GM19467 (cell line): ENCODE measurements at regions not wholly inside any gene's neighbourhood (a gene's known extent, or its start where the extent isn't known, plus 50 kb on each side); places are given as distances from the start of the nearest gene placed in this dataset.
"Not testable (repeated sequence)": the region's sequence is repeated elsewhere in the genome, so short reads cannot be mapped to it uniquely, and the experiment has no call there.

Source experiments
- ATAC-seq: cut with Tn5 transposase; IDR thresholded peaks from one replicate; pipeline ENCODE4 v1.9.1; 2021; ENCODE audit warnings: mild to moderate bottlenecking, moderate library complexity; ENCODE audit not compliant: unreplicated experiment

DNA sequence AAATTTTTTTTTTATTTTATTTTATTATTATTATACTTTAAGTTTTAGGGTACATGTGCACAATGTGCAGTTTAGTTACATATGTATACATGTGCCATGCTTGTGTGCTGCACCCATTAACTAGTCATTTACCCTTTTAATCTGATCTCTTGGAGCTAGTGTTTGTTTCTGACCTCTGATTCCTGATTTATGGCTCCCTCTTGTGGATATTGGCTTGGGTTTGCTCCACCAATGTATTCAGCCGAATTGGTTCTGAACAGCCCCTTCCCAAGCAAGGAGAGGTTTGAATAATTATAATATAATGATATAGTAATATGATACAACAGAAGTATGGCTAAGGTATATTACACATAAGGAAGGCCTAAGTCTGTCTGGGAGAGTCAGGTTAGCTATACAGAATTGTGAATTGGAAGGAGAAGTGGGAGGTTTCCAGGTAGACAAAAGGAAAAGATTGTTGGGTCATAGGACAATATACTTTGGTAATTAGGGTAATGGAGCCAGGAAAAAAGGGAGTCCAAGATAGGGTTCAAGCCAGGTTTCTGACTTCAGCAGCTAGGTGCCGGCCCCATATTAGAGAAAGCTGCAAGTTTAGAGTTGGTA, 53.1 kb upstream of the HMCN1 start:
- peak; percentile 62 for ATAC-seq

DNA sequence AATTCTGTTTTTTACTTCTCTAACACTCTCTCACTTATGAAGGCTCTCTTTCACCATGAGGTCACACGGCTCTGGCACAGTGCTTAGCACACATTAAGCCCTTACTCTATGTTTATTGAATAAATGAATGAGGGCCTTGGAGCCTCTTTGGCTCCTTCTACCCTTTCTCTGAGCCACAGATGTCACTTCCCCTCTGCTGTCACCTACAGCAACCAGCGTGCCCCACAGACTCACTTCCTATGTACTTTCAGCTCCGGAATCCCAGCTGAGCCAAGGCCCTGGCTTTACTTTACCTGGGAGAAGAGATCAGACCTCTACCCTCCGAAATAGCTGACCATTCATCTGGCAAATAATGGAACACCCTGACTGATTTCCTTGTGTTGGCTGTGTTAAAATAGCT, 53.7 kb upstream of the HMCN1 start:
- no peak for ATAC-seq

DNA sequence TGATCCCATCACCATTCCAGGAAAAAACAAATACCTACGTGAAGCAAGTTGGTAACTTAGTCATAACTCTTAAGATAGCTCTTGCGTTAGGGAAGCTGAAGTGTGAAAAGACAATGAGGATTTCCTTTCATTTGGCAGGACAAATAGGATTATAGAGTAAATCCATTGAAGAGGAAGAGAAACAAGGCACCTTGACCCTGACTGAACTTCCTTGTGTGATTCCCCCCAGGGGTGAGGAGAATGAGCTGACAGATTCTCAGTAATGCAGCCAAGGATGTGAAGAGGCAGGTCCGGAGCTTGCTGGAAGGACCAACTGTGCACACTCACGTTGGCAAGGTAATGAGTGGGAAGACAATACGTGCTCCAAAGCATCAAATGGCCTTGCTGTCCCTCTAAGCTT, 55.0 kb upstream of the HMCN1 start:
- no peak for ATAC-seq

DNA sequence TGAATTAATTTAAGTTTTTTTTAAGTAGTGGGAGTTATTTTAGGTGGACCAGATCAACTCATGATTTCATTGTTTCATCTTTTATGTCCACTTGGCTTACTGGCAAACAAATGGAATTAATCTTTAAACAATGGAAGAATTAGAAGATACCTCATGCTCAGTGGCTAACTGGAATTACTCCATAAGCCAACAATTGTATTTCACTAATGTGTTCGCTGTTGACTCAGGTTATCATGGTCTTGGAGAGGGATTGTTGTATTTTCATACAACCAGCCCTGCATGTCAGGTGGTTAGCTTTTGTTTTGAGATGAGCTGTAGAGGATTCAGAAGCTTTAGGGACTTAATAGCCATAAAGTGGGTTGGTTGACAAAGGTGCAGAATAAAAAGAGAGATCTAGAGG, 57.2 kb upstream of the HMCN1 start:
- ATAC-seq, result no peak

- peak; percentile 63 for ATAC-seq
Measured at GRCh38 chr1:185674201-185674600, 60.0 kb upstream of the HMCN1 start.

DNA sequence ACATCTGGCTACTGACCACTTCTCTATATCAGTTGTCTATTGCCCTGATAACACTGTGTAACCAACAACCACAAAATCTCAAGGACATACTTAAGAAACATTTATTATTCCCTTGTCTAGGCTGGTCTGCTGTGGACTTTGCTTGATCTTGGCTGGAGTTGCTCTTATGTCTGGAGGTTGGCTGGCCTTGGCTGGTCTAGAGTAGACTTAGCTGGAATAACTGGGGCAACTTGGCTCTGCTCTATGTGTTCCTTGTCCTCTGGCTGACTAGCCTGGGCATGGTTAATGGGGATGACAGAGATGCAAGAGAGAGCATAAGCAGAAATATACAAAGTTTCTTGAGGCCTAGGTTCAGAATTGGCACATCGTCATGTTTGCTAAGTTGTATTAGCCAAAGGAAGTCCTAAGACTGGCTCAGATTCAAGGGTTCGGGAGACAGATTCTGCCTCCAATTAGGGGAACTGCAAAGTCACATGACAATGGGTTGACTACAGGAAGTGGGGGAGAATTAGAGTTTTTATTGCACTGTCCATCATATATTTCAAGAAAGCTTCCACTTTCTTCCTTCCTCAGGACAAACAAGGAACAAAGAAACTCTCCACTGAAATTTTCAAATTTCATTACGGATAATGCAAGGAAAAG, 61.4 kb upstream of the HMCN1 start:
- no peak for ATAC-seq

DNA sequence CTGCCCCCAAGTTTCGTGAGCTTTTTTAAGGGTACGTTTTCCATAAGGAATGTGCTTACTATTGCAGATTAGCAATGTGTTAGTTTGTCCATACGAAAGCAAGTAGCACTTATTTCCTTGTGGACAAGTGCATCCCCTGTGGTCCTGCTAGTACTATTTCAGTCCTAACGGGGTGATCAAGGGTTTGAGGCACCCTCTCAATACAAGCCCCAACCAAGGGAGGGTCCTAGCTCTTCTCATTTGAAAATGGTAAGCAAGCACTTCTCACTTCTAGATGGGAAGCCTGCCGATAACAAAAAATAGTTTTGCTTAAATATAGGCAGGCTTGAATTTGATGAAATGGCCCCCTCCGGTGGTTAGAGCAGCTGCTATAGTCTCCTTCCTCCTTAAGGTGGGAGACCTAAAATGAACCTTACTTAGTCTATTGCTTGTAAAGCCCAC, 64.0 kb upstream of the HMCN1 start:
- peak; percentile 52 for ATAC-seq

DNA sequence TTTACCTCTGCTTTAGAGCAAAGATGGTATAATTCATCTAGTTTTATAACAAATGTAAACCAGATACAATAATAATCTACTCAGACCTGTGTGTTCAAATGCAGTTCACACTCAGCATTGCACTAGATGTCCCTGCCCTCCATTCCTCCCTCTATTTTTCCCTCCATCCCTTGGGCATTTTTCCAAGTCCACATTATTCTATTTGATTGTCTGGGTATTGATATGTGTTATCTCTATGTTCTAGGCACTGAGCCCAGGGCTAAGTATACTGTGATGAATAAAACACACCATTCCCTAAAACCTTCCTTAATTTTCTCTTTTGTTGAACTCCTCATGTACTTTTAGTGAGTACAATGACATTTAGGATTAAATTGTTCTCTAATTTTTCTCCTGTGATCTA, 66.2 kb upstream of the HMCN1 start:
- no peak for ATAC-seq

DNA sequence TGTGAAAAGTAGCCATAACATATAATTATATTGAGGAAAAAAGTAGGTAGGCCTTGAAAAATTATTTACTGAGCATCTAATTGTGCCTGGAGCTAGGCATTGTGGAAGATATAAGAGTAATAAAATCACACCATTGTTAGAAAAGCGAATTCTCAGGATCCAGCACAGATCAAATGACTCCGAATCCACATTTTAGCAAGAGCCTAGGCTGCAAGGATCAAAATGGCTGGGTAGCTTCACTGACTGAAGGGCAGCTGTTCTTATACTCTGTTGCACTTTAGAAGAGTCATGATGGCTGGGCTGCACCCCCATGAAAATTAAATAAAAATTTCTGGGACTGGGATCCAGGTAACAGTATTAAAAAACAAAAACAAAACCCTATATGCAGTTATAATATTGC, 67.6 kb upstream of the HMCN1 start:
- ATAC-seq, result no peak

DNA sequence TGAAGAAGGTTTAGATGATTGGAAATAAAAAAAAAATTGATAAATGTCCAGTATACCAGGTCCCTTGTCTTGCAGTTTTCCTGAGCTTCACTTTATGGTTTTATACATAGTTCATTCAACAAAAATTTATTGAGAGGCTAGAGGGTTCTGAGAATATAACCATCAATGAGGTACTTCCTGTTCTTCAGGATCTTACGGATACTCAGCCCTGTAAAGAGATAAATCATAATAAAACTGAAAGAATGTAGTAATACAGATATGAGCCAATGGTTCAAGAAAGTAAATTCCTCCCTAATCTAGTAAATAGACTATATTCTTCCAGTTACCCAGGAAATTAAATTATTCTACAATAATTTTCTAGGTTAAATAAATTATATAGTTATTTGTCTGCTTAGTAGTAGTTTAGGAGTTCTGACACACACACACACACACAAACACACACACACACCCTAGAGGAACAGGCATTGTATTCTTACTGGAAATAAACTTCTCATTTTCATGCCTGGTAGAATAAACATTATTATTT, 70.4 kb upstream of the HMCN1 start:
- ATAC-seq, result no peak

- no peak for ATAC-seq
Measured at GRCh38 chr1:185663332-185663731, 70.9 kb upstream of the HMCN1 start.

DNA sequence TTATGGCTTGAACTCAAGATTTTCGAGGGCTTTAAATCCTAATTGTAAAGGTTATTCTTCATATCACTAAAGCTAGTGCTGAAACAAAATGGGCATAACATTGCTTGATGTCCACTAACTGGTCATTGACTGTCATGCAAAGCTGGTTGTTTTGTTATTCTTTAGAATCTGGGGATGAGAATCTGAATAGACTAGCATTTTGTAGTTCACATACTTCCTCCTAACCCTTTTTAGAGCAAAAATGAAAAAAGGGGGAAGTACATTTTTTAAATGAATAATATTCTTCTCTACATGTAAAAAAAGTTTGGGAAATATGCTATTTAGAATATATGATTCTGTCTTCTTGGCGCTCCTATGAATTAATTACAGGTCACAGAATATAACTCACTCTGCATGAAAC, 72.2 kb upstream of the HMCN1 start:
- ATAC-seq, result no peak

GRCh38 chr1:185656663-185657062, 77.5 kb upstream of the HMCN1 start:
- no peak for ATAC-seq

DNA sequence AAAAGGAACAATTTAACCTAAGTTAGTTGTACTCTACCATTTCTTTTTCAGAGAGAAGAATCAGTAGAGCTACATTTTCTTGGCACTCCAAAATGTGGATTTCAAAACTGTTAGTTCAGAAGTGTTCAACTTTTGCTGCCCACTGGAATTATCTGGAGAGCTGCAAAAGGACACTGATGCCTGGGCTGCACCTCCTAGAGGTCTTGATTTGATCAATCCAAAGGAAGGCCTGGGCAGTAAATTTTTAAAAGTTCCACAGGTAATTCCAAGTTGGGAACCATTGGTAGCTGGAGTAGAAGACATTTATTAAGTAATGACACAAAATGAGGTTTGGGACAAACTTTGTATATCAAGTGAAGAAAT, 79.3 kb upstream of the HMCN1 start:
- ATAC-seq, result no peak

GRCh38 chr1:185654199-185654951, 79.8 kb upstream of the HMCN1 start:
- ATAC-seq, result no peak

GRCh38 chr1:185653615-185654014, 80.6 kb upstream of the HMCN1 start:
- no peak for ATAC-seq

DNA sequence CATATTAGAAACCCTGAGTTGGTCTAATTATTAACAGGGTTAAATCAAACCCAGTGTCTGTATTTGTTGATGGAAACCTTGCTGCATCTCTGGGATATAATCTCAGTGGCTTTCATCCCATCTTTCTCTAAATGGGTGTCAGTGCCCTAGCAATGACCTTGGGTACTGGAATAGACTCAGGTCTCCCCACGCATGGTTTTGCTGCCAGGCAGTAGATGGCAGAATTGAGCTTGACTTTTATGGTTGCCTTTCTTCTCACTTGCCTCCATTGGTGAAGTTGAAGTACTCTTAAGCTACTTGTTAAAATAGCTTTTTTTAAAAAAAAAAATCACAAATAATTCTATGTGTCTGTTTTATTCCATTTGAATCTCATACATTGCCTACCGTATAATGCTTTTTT, 81.8 kb upstream of the HMCN1 start:
- ATAC-seq, result no peak

- ATAC-seq, result no peak
Measured at GRCh38 chr1:185650602-185651230, 83.5 kb upstream of the HMCN1 start.

DNA sequence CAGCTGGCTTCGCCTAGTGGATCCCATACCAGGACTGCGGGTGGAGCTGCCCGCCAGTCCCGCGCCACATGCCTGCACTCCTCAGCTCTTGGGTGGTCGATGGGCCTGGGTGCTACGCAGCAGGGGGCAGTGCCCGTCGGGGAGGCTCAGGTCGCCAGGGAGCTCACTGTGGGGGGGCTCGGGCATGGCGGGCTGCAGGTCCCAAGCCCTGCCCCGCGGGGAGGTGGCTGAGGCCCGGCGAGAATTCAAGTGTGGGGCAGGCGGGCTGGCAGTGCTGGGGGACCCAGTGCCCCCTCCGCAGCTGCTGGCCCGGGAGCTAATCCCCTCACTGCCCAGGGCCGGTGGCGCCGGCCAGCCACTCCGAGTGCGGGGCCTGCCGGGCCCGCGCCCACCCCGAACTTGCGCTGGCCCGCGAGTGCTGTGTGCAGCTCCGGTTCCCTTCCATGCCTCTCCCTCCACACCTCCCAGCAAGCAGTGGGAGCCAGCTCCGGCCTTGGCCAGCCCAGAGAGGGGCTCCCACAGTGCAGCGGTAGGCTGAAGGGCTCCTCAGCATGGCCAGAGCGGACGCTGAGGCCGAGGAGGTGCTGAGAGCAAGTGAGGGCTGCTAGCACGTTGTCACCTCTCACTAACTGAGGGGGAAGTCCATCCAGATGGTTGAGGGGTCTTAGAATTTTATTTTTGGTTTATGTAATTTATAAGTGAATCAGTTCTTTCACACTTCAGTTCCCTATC, 85.2 kb upstream of the HMCN1 start:
- ATAC-seq, result no peak

DNA sequence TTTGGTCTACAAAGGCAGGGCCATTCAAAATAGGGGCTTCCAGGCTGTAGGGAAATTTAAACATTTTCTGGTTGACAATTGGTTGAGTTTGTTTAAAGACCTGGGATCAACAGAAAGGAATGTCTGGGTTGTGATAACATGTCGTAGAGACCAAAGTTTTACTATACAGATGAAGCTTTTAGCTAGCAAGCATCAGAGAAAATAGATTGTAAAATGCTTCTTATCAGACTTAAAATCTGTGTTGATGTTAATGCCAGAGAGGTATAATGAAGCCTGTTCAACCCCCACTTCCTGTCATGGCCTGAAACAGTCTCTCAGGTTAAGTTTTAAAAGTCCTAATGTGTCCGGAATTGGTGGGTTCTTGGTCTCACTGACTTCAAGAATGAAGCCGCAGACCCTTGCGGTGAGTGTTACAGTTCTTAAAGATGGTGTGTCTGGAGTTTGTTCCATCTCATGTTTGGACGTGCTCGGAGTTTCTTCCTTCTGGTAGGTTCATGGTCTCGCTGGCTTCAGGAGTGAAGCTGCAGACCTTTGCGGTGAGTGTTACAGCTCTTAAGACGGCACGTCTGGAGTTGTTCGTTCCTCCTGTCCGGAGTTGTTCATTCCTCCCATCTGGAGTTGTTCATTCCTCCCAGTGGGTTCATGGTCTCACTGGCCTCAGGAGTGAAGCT, 86.5 kb upstream of the HMCN1 start:
- ATAC-seq, result not testable (repeated sequence)
